ENCODE measurements at regions not wholly inside any gene's neighbourhood (a gene's known extent, or its start where the extent isn't known, plus 50 kb on each side); places are given as distances from the start of the nearest gene placed in this dataset.
"Not testable (repeated sequence)": the region's sequence is repeated elsewhere in the genome, so short reads cannot be mapped to it uniquely, and the experiment has no call there.

GRCh38 chr2:144003460-144004075 is 516.4 kb downstream of the ZEB2 start:
- DNase-seq: no peak

- no peak for DNase-seq
These were observed 522.9 kb downstream of the ZEB2 start for GRCh38 chr2:143996974-143997373.

GRCh38 chr2:143994961-143995360 is 525.0 kb downstream of the ZEB2 start:
- DNase-seq: no peak

- not testable (repeated sequence) for DNase-seq
These were observed 528.3 kb downstream of the ZEB2 start for GRCh38 chr2:143991596-143991995.

GRCh38 chr2:143988082-143988481 is 531.8 kb downstream of the ZEB2 start:
- no peak for DNase-seq

- no peak for DNase-seq
These were observed 538.5 kb downstream of the ZEB2 start for GRCh38 chr2:143981428-143981827.

GRCh38 chr2:143977356-143977755 is 542.6 kb downstream of the ZEB2 start:
- DNase-seq: no peak

GRCh38 chr2:143975216-143975615 is 544.7 kb downstream of the ZEB2 start:
- no peak for DNase-seq

- DNase-seq: no peak
These were observed 545.7 kb downstream of the ZEB2 start for GRCh38 chr2:143974262-143974661.

- DNase-seq: no peak
These were observed 551.1 kb downstream of the ZEB2 start for GRCh38 chr2:143968860-143969259.

- DNase-seq: no peak
These were observed 551.6 kb downstream of the ZEB2 start for GRCh38 chr2:143968360-143968759.

GRCh38 chr2:143965493-143966164 is 554.3 kb downstream of the ZEB2 start:
- no peak for DNase-seq

- DNase-seq: no peak
These were observed 555.0 kb downstream of the ZEB2 start for GRCh38 chr2:143964891-143965290.

- no peak for DNase-seq
These were observed 559.7 kb downstream of the ZEB2 start for GRCh38 chr2:143960177-143960576.

GRCh38 chr2:143957321-143957720 is 562.6 kb downstream of the ZEB2 start:
- DNase-seq: no peak

- DNase-seq: no peak
These were observed 564.4 kb downstream of the ZEB2 start for GRCh38 chr2:143955401-143956065.

- DNase-seq: no peak
These were observed 565.1 kb downstream of the ZEB2 start for GRCh38 chr2:143954844-143955243.

- no peak for DNase-seq
These were observed 565.7 kb downstream of the ZEB2 start for GRCh38 chr2:143954186-143954585.

- DNase-seq: no peak
These were observed 566.4 kb downstream of the ZEB2 start for GRCh38 chr2:143953451-143954030.

- DNase-seq: no peak
These were observed 567.4 kb downstream of the ZEB2 start for GRCh38 chr2:143952536-143952935.

- no peak for DNase-seq
These were observed 569.2 kb downstream of the ZEB2 start for GRCh38 chr2:143950704-143951103.

GRCh38 chr2:143949121-143949848 is 570.6 kb downstream of the ZEB2 start:
- no peak for DNase-seq

GRCh38 chr2:143948710-143949109 is 571.2 kb downstream of the ZEB2 start:
- no peak for DNase-seq
